A549 (cell line): ENCODE measurements at regions not wholly inside any gene's neighbourhood (a gene's known extent, or its start where the extent isn't known, plus 50 kb on each side); places are given as distances from the start of the nearest gene placed in this dataset.
"Not testable (repeated sequence)": the region's sequence is repeated elsewhere in the genome, so short reads cannot be mapped to it uniquely, and the experiment has no call there.

Experiments
- ATAC-seq, 2 experiments: fragments of 200-7000 bp in 1 of 2; fragments of >200 bp in 1 of 2; cut with Nextera tagmentation in 1 of 2; cut with Tn5 transposase in 1 of 2; 3 replicates each; pipeline versions ENCODE4 v1.8.0 to v1.9.1; 2018 to 2020; ENCODE audit warnings: mild to moderate bottlenecking in 1 of 2, moderate library complexity in 1 of 2
- CTCF ChIA-PET: fragments of 300-600 bp; sonication (Branson Sonifier 250); formaldehyde crosslinking; extraction: SDS; loops from one replicate; lab custom pipeline; 2021; ENCODE audit warnings: antibody characterized with exemption, inconsistent platforms; lab: Yijun Ruan, JAX
- POLR2A ChIA-PET: fragments of 350-600 bp; formaldehyde crosslinking; extraction: SDS; loops from one replicate; lab custom pipeline; 2021; ENCODE audit warnings: antibody characterized with exemption, inconsistent platforms; lab: Yijun Ruan, JAX
- DNase-seq, 2 experiments: peaks; one replicate each; pipeline versions ENCODE4 v3.0.0 to v3.0.0-alpha.2; 2011 to 2016; ENCODE audit warnings: low read depth in 1 of 2, low spot score in 1 of 2
- FAIRE-seq: peaks from 2 replicates; lab custom pipeline; 2011; peaks lifted over from hg19 to GRCh38; lab: Jason Lieb, UNC
- H3K27ac ChIP-seq, 2 experiments: fragments of >200 bp; sonication (Bioruptor Twin); formaldehyde crosslinking; 3 replicates each; pipeline ENCODE4 v1.5.1; 2016 to 2017
- H3K4me1 ChIP-seq: fragments of >200 bp; sonication (Bioruptor Twin); formaldehyde crosslinking; 3 replicates; pipeline ENCODE4 v1.6.1; 2016
- H3K4me2 ChIP-seq: fragments of >200 bp; sonication (Bioruptor Twin); formaldehyde crosslinking; 3 replicates; pipeline ENCODE4 v1.6.1; 2016
- H3K4me3 ChIP-seq: fragments of >200 bp; sonication (Bioruptor Twin); formaldehyde crosslinking; 3 replicates; pipeline ENCODE4 v1.5.1; 2016
- H3K9me3 ChIP-seq: fragments of >200 bp; sonication (Bioruptor Twin); formaldehyde crosslinking; 3 replicates; pipeline ENCODE4 v1.6.1; 2016
- EHF ChIP-seq: fragments of 250-450 bp; sonication (Bioruptor Pico); IDR thresholded peaks from 2 replicates; pipeline ENCODE4 v1.5.0; 2020; ENCODE audit warnings: mild to moderate bottlenecking
- EHMT2 ChIP-seq: fragments of 200-600 bp; sonication (generic); IDR thresholded peaks from 2 replicates; pipeline ENCODE4 v1.6.1; 2016; ENCODE audit warnings: antibody characterized with exemption, low read depth, mild to moderate bottlenecking, moderate library complexity
- FOXS1 ChIP-seq: fragments of 250-450 bp; sonication (Bioruptor Pico); IDR thresholded peaks from 2 replicates; pipeline ENCODE4 v1.5.0; 2020; ENCODE audit warnings: mild to moderate bottlenecking, moderate library complexity
- HDAC2 ChIP-seq: fragments of 200-600 bp; sonication (generic); IDR thresholded peaks from 2 replicates; pipeline ENCODE4 v1.6.1; 2016
- HOXB13 ChIP-seq: fragments of 250-450 bp; sonication (Bioruptor Pico); IDR thresholded peaks from 2 replicates; pipeline ENCODE4 v1.5.0; 2020; ENCODE audit warnings: low read depth, mild to moderate bottlenecking, moderate library complexity
- HOXB5 ChIP-seq: fragments of 250-450 bp; sonication (Bioruptor Pico); IDR thresholded peaks from 2 replicates; pipeline ENCODE4 v1.5.0; 2020; ENCODE audit warnings: mild to moderate bottlenecking, moderate library complexity
- JUN ChIP-seq, 2 experiments: fragments of >200 bp; sonication (Bioruptor Twin); formaldehyde crosslinking; IDR thresholded peaks; 2 replicates in 1 of 2; 3 replicates in 1 of 2; pipeline ENCODE4 v1.6.1; 2016 to 2017
- MAFK ChIP-seq: fragments of 450-650 bp; IDR thresholded peaks from 2 replicates; pipeline ENCODE4 v1.6.1; 2014; ENCODE audit not compliant: partially characterized antibody
- POLR2A ChIP-seq: IDR thresholded peaks from 2 replicates; pipeline ENCODE4 v1.6.1; 2012; ENCODE audit warnings: mild to moderate bottlenecking, low read length
- RARB ChIP-seq: fragments of 250-450 bp; sonication (Bioruptor Pico); IDR thresholded peaks from 2 replicates; pipeline ENCODE4 v1.8.0; 2021; ENCODE audit warnings: mild to moderate bottlenecking, moderate library complexity
- TFCP2L1 ChIP-seq: fragments of 250-450 bp; sonication (Bioruptor Pico); IDR thresholded peaks from 2 replicates; pipeline ENCODE4 v1.5.0; 2021; ENCODE audit warnings: mild to moderate bottlenecking
- ZNF302 ChIP-seq: fragments of 250-450 bp; sonication (Bioruptor Pico); IDR thresholded peaks from 2 replicates; pipeline ENCODE4 v1.9.0; 2021; ENCODE audit warnings: inconsistent platforms, mild to moderate bottlenecking, moderate library complexity
- WGBS: methylation state at CpG from one replicate; pipeline ENCODE4 v1.1.6; 2017; ENCODE audit errors: missing lambda C conversion rate; 5-methylcytosine and 5-hydroxymethylcytosine counted together
- TF ChIP-seq, protein P1 (sequence below): fragments of >200 bp; sonication (Bioruptor Twin); formaldehyde crosslinking; IDR thresholded peaks from 3 replicates; pipeline ENCODE4 v1.6.1; 2016
- TF ChIP-seq, protein P2 (sequence below): fragments of 200-600 bp; sonication (generic); IDR thresholded peaks from 2 replicates; pipeline ENCODE4 v1.6.1; 2016; ENCODE audit warnings: antibody characterized with exemption, mild to moderate bottlenecking, moderate library complexity

DNA sequence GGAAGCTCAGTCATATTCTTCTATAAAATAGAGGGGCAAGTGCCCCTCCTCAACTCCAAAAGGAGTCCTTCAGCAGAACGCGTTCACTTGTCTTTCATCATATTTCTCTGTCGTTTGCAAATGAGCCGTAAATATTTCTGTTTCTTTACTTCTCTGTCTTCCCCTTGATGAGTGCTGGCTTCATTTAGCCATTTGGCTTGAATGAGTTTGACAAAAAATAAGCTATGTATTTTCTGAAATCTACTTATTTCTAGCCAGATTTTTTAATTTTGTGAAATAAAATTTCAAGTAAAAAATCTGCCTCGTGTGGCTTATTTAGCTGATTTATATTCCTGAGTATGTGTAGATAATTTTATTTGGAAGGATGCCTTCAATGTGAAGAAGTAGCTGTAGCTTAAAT is 170.8 kb upstream of the DGKB start:
- POLR2A ChIA-PET: no interaction called here
- no peaks in the 10 kb centered on the region for H3K9me3 ChIP-seq
- WGBS: 59% methylated on average over 5 of the region's 5 CpGs
- no peak overlapping the region for H3K4me2 ChIP-seq
- FAIRE-seq (no peak), DNase-seq (no peak), ATAC-seq (no peak)
- no peak for TF ChIP-seq FOXS1 (CRISPR knock-in tag)
- no peaks in the 10 kb centered on the region for H3K4me1 ChIP-seq
- H3K4me3 ChIP-seq: no peak overlapping the region
- no peak overlapping the region for H3K27ac ChIP-seq
- CTCF ChIA-PET: no interaction called here

DNA sequence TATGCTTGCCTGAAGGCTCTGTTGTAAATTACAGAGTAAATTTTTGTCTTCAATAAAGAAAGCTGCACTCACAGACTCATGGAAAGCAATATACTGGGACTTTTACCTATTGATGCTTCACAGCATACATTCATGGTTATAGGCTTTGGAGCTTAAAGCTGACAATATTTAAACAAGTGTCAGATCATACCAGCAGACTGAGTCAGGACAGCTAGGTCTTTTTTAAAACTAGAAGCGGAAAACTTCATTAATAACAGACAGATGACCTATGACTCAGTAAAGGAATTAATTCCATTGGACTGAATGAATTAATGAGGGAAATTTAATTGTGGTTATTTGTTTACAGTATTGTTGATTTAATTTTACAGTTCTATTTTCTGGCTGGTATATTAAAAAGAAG is 165.8 kb upstream of the DGKB start:
- ChIA-PET CTCF (no interaction called here), POLR2A (no interaction called here)
- no peaks in the 10 kb centered on the region for H3K9me3 ChIP-seq
- WGBS: 57% methylated on average over 1 of the region's 1 CpG
- ATAC-seq (no peak), DNase-seq (no peak), FAIRE-seq (no peak)
- H3K27ac ChIP-seq: no peak overlapping the region
- TF ChIP-seq MAFK (no peak), RARB (CRISPR knock-in tag) (no peak), TFCP2L1 (CRISPR knock-in tag) (no peak), EHMT2 (no peak), JUN (IDR thresholded peaks at IDR 0.05) (no peak), HOXB13 (CRISPR knock-in tag) (no peak), ZNF302 (CRISPR knock-in tag) (no peak), EHF (no peak), HOXB5 (CRISPR knock-in tag) (no peak)
- TF ChIP-seq, protein P1, sequence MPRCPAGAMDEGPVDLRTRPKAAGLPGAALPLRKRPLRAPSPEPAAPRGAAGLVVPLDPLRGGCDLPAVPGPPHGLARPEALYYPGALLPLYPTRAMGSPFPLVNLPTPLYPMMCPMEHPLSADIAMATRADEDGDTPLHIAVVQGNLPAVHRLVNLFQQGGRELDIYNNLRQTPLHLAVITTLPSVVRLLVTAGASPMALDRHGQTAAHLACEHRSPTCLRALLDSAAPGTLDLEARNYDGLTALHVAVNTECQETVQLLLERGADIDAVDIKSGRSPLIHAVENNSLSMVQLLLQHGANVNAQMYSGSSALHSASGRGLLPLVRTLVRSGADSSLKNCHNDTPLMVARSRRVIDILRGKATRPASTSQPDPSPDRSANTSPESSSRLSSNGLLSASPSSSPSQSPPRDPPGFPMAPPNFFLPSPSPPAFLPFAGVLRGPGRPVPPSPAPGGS: no peak
- TF ChIP-seq, protein P2, sequence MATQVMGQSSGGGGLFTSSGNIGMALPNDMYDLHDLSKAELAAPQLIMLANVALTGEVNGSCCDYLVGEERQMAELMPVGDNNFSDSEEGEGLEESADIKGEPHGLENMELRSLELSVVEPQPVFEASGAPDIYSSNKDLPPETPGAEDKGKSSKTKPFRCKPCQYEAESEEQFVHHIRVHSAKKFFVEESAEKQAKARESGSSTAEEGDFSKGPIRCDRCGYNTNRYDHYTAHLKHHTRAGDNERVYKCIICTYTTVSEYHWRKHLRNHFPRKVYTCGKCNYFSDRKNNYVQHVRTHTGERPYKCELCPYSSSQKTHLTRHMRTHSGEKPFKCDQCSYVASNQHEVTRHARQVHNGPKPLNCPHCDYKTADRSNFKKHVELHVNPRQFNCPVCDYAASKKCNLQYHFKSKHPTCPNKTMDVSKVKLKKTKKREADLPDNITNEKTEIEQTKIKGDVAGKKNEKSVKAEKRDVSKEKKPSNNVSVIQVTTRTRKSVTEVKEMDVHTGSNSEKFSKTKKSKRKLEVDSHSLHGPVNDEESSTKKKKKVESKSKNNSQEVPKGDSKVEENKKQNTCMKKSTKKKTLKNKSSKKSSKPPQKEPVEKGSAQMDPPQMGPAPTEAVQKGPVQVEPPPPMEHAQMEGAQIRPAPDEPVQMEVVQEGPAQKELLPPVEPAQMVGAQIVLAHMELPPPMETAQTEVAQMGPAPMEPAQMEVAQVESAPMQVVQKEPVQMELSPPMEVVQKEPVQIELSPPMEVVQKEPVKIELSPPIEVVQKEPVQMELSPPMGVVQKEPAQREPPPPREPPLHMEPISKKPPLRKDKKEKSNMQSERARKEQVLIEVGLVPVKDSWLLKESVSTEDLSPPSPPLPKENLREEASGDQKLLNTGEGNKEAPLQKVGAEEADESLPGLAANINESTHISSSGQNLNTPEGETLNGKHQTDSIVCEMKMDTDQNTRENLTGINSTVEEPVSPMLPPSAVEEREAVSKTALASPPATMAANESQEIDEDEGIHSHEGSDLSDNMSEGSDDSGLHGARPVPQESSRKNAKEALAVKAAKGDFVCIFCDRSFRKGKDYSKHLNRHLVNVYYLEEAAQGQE: no peak
- H3K4me3 ChIP-seq: no peak overlapping the region
- no peaks in the 10 kb centered on the region for H3K4me1 ChIP-seq
- no peak overlapping the region for H3K4me2 ChIP-seq

DNA sequence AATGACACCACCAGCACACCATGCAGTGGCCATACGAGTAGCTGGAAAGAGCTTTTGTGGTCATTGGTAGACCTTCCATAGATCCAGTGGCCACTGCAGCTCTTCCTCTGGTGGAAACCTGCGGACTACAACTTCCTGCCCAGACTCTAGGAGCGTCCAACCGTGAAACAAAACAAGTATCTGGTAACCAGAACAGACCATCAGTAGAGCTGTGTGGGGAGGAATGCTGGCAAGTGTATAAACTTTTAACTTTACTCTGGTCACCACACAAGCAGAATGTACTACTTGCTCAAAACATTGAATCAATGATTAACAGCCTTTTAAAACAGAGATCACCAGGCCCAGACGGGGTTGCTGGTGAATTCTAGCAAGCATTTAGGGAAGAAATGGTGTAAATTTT is 154.7 kb upstream of the DGKB start:
- Histone ChIP-seq H3K4me3 (no peak overlapping the region), H3K27ac (no peak overlapping the region), H3K4me2 (no peak overlapping the region), H3K4me1 (no peaks in the 10 kb centered on the region), H3K9me3 (no peaks in the 10 kb centered on the region)
- ChIA-PET POLR2A (no interaction called here), CTCF (interaction anchor here (1.4 kb wide), 1 partner anchor 51 kb away, joined by 3 read pairs; no protein-coding TSS in a partner anchor)
- TF ChIP-seq POLR2A (no peak), HDAC2 (no peak), ZNF302 (CRISPR knock-in tag) (no peak), HOXB13 (CRISPR knock-in tag) (no peak)
- 20% methylated on average over 5 of the region's 5 CpGs for WGBS
- no peak for ATAC-seq
- no peak for DNase-seq
- no peak for FAIRE-seq

DNA sequence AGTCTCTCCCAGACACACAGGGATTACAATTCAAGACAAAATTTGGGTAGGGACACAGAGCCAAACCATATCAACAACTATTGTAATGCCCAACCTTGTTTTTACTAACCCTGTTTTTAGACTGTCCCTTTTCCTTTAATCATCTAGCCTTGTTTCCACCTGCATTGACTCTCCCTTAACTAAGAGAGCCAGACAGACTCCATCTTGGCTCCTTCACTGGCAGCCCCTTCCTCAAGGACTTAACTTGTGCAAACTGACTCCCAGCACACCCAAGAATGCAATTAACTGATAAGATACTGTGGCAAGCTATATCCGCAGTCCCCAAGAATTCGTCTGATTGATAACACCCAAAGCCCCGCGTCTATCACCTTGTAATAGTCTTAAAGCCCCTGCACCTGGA is 151.8 kb upstream of the DGKB start:
- FAIRE-seq, DNase-seq, H3K9me3 ChIP-seq, H3K4me1 ChIP-seq, POLR2A ChIA-PET, H3K27ac ChIP-seq, H3K4me2 ChIP-seq, H3K4me3 ChIP-seq, CTCF ChIA-PET, ATAC-seq: not testable (repeated sequence)
- WGBS: 17% methylated on average over 4 of the region's 4 CpGs
